ENCODE measurements at regions not wholly inside any gene's neighbourhood (a gene's known extent, or its start where the extent isn't known, plus 50 kb on each side); places are given as distances from the start of the nearest gene placed in this dataset.

- TF ChIP-seq CTCF (IDR thresholded peaks at IDR 0.05) (no peak), POLR2A (IDR thresholded peaks at IDR 0.05) (no peak)
Measured at GRCh38 chr2:138964418-138964817, 184.2 kb upstream of the NXPH2 start.
